NCI-H2171 treated with DMSO at 0.1 percent for 48 hours (cell line): ENCODE measurements at regions not wholly inside any gene's neighbourhood (a gene's known extent, or its start where the extent isn't known, plus 50 kb on each side); places are given as distances from the start of the nearest gene placed in this dataset.

ENCODE experiments used
- DNase-seq: peaks from one replicate; lab custom pipeline; 2025; lab: John Stamatoyannopoulos, UW

- DNase-seq, result peak; percentile 99
Measured at GRCh38 chr2:167424803-167425755, 536.8 kb downstream of the XIRP2 start.

DNA sequence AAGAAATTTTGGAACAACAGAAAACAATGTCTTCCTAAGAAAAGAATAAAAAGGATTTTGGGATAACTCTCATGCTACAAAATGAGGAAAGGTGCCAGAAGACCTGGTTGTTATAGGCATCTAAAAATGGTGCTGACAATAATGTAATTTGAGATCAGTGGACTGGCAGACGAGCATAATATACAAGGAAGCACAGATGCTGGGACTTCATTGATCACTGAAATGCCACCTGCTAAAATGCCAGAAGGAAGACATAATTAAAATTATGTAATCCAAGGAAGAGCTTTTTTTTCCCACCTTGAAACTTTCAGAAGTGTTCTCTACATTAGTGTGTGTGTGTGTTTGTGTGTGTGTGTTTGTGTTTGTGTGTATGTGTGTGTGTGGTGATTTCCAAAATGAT lies 535.9 kb downstream of the XIRP2 start:
- DNase-seq, result peak; percentile 99

DNA sequence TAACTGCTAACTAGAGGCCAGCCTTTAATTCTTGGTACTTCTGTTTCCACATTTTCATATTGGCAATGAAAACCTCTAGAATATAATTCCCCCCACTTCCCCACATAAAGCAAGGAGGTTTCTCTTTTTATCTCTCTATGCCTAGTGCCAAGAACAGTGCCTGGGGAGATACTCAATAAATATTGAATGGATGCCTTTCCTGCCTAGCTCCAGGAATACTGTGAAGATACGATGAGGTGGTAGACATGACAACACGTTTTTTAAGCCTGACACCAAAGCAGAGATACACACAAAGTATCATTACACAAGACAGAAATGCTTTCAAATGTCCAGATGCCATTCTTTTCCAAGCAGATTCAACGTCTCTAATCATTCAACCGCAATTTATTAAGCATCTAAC lies 535.5 kb downstream of the XIRP2 start:
- peak; percentile 95 for DNase-seq

DNA sequence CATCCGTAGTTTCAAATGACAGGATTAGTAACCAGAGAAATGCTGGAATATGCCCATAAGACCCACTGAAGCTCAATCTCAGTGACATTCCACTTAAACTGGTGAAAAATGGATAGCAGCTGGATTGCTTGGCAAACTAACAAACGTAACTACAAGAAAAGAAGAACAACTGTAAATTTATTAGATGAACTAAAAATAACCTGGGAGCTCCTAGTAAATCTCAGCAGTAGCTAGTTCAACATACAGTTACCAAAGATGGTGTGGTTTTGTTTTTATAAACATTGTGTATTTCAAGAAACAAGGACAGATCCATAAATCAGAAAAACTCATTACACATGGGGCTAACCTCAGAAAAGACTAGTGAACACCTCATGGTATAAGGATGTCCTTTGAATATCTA lies 531.9 kb downstream of the XIRP2 start:
- no peak for DNase-seq

DNA sequence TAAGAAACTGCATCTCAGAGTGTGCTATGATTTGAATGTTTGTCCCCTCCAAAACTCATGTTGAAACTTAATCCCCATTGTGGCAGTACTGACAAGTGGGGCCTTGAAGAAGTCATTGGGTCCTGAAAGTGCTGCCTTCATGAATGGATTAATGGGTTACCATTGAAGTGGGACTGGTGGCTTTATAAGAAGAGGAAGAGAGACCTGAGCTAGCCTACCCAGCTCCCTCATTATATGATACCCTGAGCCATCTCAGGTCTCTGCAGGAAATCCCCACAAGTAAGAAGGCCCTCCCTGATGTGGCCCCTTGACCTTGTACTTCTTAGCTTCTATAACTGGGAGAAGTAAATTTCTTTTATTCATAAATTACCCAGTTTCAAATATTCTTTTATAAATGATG lies 526.8 kb downstream of the XIRP2 start:
- DNase-seq, result no peak

GRCh38 chr2:167411367-167411766 lies 523.1 kb downstream of the XIRP2 start:
- no peak for DNase-seq

DNA sequence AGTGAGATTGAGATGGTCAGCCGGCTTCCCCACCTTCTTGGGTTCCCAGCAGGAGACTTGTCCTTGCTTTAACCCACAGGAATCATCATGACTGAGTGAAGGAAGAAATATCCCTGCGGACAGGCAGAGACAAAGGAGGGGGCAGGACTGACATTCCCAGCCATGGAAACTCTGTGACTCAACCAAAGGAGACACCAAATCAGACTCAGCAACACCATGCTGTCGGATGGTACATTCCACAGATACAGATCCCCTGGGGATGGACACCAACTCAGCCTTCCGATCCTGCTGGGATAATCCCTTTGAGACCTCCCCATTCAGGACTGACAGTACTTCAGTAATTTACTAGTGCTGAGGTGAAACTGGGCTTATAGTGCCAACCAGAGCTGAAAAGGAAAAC lies 518.3 kb downstream of the XIRP2 start:
- DNase-seq, result no peak

GRCh38 chr2:167404627-167405284 lies 516.5 kb downstream of the XIRP2 start:
- DNase-seq, result no peak

DNA sequence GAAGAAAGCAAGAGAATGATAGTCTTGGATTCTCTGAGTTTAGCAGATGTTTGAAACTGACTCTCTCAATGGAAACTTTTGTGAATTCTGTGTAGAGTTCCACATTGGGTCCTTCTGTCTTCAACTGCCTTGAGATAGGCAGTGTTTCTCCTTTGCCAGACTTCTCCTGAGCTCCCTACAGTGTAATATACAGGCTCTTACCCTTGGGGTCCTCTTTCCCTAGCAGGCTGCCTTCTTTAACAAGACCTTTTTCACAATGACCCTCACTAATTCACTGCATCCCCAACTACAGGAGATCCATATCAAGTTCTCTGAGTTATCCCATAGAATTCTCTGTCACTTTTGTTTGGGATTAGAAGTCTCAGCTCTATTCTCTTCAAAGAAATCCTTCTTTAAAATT lies 513.0 kb downstream of the XIRP2 start:
- DNase-seq, result no peak

- no peak for DNase-seq
Measured at GRCh38 chr2:167400546-167400945, 512.3 kb downstream of the XIRP2 start.

DNA sequence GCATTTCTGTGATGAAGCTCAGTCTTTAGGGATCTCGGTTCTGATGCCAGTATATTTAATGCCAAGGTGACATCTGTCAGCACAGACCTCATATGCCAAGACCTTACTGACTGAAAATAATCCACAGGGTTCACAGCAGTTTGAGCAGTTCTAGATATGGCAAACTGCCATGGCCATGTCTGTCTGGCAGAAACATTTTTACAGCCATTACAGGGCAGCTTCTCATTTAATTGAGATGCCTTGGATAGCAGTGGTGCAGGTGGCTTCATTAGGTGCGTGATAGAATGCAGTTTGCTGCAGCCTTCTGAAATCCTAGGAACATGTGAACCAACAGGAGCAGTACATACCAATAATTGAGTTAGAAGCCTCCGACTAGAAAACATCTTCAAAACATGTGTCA lies 510.6 kb downstream of the XIRP2 start:
- DNase-seq, result peak; percentile 94

GRCh38 chr2:167388901-167389300 lies 500.6 kb downstream of the XIRP2 start:
- DNase-seq, result no peak

GRCh38 chr2:167388497-167388896 lies 500.2 kb downstream of the XIRP2 start:
- DNase-seq, result no peak

DNA sequence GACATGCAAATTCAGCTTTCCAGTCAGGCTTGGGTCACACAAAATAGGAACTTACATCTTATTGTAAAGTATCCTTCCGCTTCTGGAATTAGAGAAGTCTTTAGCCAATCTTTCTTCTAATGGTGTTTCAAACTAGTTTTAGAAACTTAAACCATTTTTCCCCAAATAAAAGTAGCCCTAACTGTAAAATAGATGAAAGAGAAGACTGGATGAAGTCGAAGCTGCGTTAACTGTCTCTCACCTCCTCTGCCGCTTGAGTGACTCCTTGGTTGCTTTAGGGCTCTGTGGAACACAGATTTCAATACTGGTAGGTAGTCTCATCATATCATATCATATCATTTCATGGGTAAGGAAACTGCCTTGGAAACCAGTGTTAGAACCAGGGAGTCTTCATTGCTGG lies 498.4 kb downstream of the XIRP2 start:
- no peak for DNase-seq

DNA sequence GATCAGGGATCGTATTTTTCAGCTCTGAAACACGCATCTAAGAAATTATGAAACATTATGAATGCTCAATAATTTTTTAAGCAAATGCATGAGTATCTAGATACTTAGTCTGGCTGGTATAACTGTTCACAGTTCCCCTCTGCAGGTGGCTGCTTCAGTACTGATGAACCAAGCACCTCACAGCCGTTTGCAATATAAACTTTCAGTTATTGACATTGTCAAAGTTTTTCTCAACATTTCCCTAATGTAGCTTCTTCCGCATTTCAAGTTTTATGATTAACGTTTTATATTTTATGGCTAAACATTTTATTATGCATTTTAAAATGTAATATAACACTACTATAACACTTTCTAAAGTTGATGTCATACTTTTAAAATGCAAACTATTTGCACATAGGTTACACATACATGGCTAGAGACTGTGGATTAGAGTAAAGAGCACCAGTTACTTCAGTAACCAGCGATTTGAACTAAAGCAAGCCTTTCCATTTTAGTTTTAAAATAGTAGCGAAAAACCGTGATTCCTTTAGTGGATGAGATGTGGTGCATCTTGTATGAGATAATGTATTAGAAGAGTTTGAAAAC lies 495.4 kb downstream of the XIRP2 start:
- no peak for DNase-seq

DNA sequence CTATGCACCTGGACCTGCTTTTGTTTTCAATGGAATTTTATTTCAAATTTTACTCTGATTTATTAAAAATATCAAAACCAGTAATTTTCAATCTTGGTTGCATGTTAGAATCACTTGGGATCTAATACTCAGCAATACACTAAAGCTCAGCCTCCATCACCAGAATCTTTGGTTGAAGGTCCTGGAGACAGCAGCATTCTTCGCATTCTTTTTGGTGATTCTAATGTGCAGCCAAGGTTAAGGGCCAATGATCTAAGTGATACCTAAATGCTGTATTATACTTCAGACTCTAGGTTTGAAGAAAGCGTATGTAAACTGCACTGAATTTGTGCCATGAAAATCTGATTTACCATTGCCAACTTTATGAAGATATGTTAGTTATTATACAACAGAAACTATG lies 493.1 kb downstream of the XIRP2 start:
- no peak for DNase-seq

DNA sequence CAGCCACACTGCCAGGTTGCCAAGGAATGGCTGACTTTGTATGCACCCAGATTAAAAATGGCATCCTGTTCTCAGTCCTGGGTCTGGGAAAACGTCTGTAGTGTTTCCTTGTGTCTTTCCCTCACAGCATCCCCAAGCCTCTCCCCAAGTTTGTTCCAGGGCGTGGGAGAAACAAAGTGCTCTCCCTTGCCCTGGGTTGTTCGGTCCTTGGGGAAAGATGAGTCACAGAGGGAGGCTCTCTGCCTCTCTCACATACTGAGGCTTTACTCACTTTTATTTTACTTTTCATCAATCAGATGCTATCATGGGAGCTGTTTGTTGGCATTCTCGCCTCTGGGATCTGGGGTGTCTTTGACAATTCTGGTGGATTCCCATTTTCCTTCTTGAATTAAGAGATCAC lies 492.3 kb downstream of the XIRP2 start:
- no peak for DNase-seq

- no peak for DNase-seq
Measured at GRCh38 chr2:167380094-167380493, 491.8 kb downstream of the XIRP2 start.

DNA sequence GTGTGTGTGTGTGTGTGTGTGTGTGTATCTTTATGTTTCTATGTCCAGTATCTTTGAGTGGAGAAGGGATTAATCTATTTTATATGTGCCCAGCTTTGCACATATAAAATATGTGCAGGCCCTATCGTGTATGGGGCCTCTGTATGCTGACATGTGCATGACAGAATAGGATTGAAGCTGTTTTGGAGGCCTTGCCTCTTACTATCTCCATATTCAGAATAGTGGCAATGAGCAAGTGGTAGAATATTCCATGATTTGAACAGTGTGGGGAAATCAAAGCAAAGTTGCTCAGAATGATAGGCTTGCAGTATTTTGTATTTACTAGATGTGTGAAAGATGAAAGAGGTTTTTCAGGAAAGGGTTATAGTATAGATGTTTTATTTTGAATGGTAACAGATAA lies 480.8 kb downstream of the XIRP2 start:
- DNase-seq, result no peak

DNA sequence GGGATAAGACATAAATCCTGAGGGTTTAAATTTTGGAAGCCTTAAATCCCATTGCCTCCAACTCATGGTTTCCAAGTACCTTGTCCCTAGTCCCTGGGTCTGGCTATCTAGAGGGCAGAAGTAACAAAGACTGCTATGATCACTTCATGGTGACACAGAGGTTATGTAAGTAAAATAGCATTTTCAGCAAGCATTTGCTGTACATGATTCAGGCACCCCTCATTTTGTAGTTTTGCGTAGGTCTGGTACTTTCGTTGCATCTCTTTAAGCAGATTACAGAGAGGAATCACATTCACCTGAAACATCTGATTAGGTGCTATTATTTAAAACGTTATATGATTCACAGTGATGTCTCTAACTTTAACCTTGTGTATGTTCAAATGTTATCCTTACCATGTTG lies 480.1 kb downstream of the XIRP2 start:
- DNase-seq, result no peak

GRCh38 chr2:167365216-167365615 lies 476.9 kb downstream of the XIRP2 start:
- no peak for DNase-seq

GRCh38 chr2:167361426-167361825 lies 473.1 kb downstream of the XIRP2 start:
- no peak for DNase-seq

GRCh38 chr2:167355821-167356220 lies 467.5 kb downstream of the XIRP2 start:
- peak; percentile 35 for DNase-seq
